Gastroesophageal sphincter (tissue), 3 donors: ENCODE measurements at regions not wholly inside any gene's neighbourhood (a gene's known extent, or its start where the extent isn't known, plus 50 kb on each side); places are given as distances from the start of the nearest gene placed in this dataset.

ENCODE experiments used
- EP300 ChIP-seq: sonication (generic); formaldehyde crosslinking; IDR thresholded peaks from one replicate; pipeline ENCODE4 v1.6.1; 2017; ENCODE audit warnings: antibody characterized with exemption, mild to moderate bottlenecking
- POLR2A ChIP-seq, 2 donors: fragments of 450-650 bp; IDR thresholded peaks; one replicate each; pipeline ENCODE4 v1.6.1; 2017; ENCODE audit warnings: antibody characterized with exemption in 2 of 2, mild to moderate bottlenecking in 2 of 2, moderate library complexity in 1 of 2
- POLR2AphosphoS5 ChIP-seq: sonication (generic); formaldehyde crosslinking; IDR thresholded peaks from one replicate; pipeline ENCODE4 v1.6.1; 2017; ENCODE audit warnings: antibody characterized with exemption
- TF ChIP-seq, protein P1 (sequence below), 4 experiments: fragments of 200-600 bp in 2 of 4; fragments of 450-650 bp in 2 of 4; sonication (generic) in 1 of 4; IDR thresholded peaks; one replicate each; pipeline ENCODE4 v1.5.1; 2017 to 2019; ENCODE audit warnings: antibody characterized with exemption in 4 of 4, mild to moderate bottlenecking in 2 of 4, moderate library complexity in 2 of 4

DNA sequence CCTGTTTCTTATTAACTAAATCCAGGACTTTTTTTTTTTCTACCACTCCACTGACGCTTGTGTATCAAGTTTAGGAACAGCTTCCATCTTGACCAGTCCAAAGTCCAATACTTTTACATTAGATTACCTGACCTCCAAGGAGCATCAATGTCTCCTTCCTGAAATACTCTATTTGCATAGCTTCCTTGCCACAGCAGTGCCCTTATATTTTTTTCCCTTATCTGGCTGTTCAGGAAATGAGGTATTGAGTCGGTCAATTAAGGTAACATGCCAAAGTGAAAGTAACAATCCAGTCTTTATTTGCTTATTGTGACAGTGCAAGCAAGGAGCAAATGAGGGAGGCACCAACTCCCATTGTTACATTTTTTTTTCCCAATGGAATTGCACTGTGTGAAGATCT is 730.8 kb upstream of the NDST4 start:
- TF ChIP-seq, protein P1, sequence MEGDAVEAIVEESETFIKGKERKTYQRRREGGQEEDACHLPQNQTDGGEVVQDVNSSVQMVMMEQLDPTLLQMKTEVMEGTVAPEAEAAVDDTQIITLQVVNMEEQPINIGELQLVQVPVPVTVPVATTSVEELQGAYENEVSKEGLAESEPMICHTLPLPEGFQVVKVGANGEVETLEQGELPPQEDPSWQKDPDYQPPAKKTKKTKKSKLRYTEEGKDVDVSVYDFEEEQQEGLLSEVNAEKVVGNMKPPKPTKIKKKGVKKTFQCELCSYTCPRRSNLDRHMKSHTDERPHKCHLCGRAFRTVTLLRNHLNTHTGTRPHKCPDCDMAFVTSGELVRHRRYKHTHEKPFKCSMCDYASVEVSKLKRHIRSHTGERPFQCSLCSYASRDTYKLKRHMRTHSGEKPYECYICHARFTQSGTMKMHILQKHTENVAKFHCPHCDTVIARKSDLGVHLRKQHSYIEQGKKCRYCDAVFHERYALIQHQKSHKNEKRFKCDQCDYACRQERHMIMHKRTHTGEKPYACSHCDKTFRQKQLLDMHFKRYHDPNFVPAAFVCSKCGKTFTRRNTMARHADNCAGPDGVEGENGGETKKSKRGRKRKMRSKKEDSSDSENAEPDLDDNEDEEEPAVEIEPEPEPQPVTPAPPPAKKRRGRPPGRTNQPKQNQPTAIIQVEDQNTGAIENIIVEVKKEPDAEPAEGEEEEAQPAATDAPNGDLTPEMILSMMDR (IDR thresholded peaks at IDR 0.05), result no peak
- no peak for TF ChIP-seq POLR2A (IDR thresholded peaks at IDR 0.05)
- TF ChIP-seq POLR2AphosphoS5, result no peak
- no peak for TF ChIP-seq EP300
